Ishikawa (cell line): ENCODE measurements at regions not wholly inside any gene's neighbourhood (a gene's known extent, or its start where the extent isn't known, plus 50 kb on each side); places are given as distances from the start of the nearest gene placed in this dataset.

ENCODE experiments used
- CEBPB ChIP-seq: IDR thresholded peaks from 2 replicates; pipeline ENCODE4 v1.6.1; 2012
- CREB1 ChIP-seq: IDR thresholded peaks from 2 replicates; pipeline ENCODE4 v1.6.1; 2012; ENCODE audit warnings: low read depth
- EGR1 ChIP-seq: IDR thresholded peaks from 2 replicates; pipeline ENCODE4 v1.6.1; 2012
- EP300 ChIP-seq: IDR thresholded peaks from 2 replicates; pipeline ENCODE4 v1.6.1; 2012; ENCODE audit warnings: borderline replicate concordance
- FOXM1 ChIP-seq: IDR thresholded peaks from 2 replicates; pipeline ENCODE4 v1.6.1; 2012; ENCODE audit warnings: low read depth, borderline replicate concordance
- NFIC ChIP-seq: IDR thresholded peaks from 2 replicates; pipeline ENCODE4 v1.6.1; 2012
- RAD21 ChIP-seq: IDR thresholded peaks from 2 replicates; pipeline ENCODE4 v1.6.1; 2012; ENCODE audit warnings: low read depth
- TAF1 ChIP-seq: IDR thresholded peaks from 2 replicates; pipeline ENCODE4 v1.6.1; 2012; ENCODE audit warnings: low read depth, mild to moderate bottlenecking
- TCF12 ChIP-seq: IDR thresholded peaks from 2 replicates; pipeline ENCODE4 v1.6.1; 2012; ENCODE audit warnings: low read depth
- TEAD4 ChIP-seq: IDR thresholded peaks from 2 replicates; pipeline ENCODE4 v1.6.1; 2012
- YY1 ChIP-seq: IDR thresholded peaks from 2 replicates; pipeline ENCODE4 v1.6.1; 2012; ENCODE audit warnings: low read depth
- ZBTB7A ChIP-seq: IDR thresholded peaks from 2 replicates; pipeline ENCODE4 v1.6.1; 2012; ENCODE audit warnings: low read depth
- TF ChIP-seq, protein P1 (sequence below): IDR thresholded peaks from 2 replicates; pipeline ENCODE4 v1.6.1; 2012; ENCODE audit warnings: low read depth, mild to moderate bottlenecking
- TF ChIP-seq, protein P2 (sequence below): IDR thresholded peaks from 2 replicates; pipeline ENCODE4 v1.6.1; 2012
- TF ChIP-seq, protein P3 (sequence below): IDR thresholded peaks from 2 replicates; pipeline ENCODE4 v1.6.1; 2012

DNA sequence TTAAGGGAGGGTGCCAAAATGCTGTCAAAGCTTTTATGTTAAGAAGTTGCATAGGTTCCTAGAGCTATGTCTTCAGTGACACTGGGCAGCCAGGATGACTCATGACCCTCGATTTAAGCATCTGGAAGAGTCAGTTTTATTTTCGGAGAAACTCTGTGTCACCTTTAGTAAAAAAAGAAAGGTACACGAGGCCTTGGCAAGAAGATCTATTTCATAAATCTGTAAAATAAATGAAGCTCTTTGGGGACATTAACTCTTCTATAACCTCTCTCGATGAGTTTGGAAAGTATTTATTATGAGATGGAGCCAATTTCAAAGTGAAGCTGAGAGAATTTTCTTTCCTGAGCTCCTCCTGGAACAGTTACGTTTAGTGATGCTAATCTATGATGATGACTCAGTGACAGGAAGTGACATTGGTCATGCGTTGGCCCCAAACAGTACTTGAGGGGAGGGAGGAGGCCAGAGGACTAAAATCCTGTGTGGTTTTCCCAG is 156.5 kb downstream of the HLX start:
- TF ChIP-seq, protein P1, sequence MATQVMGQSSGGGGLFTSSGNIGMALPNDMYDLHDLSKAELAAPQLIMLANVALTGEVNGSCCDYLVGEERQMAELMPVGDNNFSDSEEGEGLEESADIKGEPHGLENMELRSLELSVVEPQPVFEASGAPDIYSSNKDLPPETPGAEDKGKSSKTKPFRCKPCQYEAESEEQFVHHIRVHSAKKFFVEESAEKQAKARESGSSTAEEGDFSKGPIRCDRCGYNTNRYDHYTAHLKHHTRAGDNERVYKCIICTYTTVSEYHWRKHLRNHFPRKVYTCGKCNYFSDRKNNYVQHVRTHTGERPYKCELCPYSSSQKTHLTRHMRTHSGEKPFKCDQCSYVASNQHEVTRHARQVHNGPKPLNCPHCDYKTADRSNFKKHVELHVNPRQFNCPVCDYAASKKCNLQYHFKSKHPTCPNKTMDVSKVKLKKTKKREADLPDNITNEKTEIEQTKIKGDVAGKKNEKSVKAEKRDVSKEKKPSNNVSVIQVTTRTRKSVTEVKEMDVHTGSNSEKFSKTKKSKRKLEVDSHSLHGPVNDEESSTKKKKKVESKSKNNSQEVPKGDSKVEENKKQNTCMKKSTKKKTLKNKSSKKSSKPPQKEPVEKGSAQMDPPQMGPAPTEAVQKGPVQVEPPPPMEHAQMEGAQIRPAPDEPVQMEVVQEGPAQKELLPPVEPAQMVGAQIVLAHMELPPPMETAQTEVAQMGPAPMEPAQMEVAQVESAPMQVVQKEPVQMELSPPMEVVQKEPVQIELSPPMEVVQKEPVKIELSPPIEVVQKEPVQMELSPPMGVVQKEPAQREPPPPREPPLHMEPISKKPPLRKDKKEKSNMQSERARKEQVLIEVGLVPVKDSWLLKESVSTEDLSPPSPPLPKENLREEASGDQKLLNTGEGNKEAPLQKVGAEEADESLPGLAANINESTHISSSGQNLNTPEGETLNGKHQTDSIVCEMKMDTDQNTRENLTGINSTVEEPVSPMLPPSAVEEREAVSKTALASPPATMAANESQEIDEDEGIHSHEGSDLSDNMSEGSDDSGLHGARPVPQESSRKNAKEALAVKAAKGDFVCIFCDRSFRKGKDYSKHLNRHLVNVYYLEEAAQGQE = no peak
- TF ChIP-seq CEBPB = no peak
- TF ChIP-seq TAF1 = no peak
- no peak for TF ChIP-seq TEAD4
- TF ChIP-seq, protein P2, sequence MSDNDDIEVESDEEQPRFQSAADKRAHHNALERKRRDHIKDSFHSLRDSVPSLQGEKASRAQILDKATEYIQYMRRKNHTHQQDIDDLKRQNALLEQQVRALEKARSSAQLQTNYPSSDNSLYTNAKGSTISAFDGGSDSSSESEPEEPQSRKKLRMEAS = no peak
- no peak for TF ChIP-seq TCF12
- TF ChIP-seq RAD21 = no peak
- TF ChIP-seq CREB1 = no peak

DNA sequence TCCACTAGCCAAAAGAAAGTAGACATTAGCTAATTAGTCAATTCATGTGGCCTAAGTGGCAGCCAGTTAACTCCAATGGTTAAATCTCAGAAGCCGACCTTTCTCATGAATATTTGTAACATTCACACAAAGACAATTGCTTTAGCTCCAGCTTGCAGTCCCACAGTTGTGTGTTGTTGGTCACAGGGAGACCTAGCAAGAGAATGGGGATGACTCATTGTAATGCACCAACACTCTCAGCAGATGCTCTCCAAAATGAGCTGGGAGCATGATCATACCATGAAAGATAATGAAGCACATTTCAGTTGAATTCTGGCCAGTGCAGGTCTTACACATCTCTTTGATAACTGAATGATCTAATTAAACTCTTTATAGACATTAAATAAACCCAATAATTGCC is 160.4 kb downstream of the HLX start:
- TF ChIP-seq EP300 (no peak), NFIC (no peak), TCF12 (no peak), TEAD4 (no peak), ZBTB7A (no peak), CREB1 (no peak), CEBPB (no peak), EGR1 (no peak), YY1 (no peak), FOXM1 (no peak), TAF1 (no peak), RAD21 (no peak)
- TF ChIP-seq, protein P1 = no peak
- TF ChIP-seq, protein P3, sequence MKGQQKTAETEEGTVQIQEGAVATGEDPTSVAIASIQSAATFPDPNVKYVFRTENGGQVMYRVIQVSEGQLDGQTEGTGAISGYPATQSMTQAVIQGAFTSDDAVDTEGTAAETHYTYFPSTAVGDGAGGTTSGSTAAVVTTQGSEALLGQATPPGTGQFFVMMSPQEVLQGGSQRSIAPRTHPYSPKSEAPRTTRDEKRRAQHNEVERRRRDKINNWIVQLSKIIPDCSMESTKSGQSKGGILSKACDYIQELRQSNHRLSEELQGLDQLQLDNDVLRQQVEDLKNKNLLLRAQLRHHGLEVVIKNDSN = no peak
- TF ChIP-seq, protein P2 = no peak

- no peak for TF ChIP-seq ZBTB7A
These were observed 160.9 kb downstream of the HLX start for GRCh38 chr1:221040101-221040500.

DNA sequence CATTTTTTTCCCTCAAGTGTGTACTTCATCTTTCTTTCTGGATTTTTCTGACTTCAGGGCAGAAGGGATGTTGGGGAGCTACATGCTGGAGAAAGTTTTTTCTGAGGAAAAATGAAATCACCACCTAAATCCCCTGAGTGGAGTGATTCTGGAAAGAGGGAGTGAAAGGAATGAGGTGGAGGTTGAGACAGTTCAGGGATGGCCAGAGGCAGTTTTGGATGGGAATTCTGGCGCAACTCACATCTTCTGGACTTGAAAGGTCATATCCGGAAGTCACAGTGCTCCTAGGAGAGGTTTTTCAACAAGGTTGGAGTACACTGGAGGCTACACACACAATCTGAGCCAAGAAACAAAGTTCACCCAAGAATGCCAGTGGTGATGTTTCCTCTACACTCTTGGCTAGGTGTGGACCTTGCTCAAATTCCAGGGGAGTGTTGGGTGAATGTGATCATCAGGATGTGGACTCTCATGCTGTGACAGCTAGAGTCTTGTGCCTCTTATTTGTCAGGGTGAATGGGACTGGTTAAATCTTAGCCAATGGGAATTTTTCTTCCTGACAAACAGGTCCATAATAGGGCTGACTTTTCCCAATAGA is 161.5 kb downstream of the HLX start:
- TF ChIP-seq CEBPB = no peak
- no peak for TF ChIP-seq TAF1
- TF ChIP-seq RAD21 = no peak
- TF ChIP-seq TEAD4 = no peak
- TF ChIP-seq NFIC = no peak
- TF ChIP-seq, protein P1 = no peak
- no peak for TF ChIP-seq TCF12
- no peak for TF ChIP-seq FOXM1
- TF ChIP-seq ZBTB7A = no peak
- TF ChIP-seq YY1 = no peak
- no peak for TF ChIP-seq EGR1
- no peak for TF ChIP-seq EP300
- TF ChIP-seq, protein P2 = no peak

- TF ChIP-seq EP300 (no peak), TCF12 (no peak), YY1 (no peak), CREB1 (no peak), EGR1 (no peak), FOXM1 (no peak), CEBPB (no peak), RAD21 (no peak), NFIC (no peak), TAF1 (no peak), ZBTB7A (no peak), TEAD4 (no peak)
- TF ChIP-seq, protein P3 = no peak
- TF ChIP-seq, protein P1 = no peak
- TF ChIP-seq, protein P2 = no peak
These were observed 165.3 kb downstream of the HLX start for GRCh38 chr1:221044538-221044937.
